ENCODE measurements at regions not wholly inside any gene's neighbourhood (a gene's known extent, or its start where the extent isn't known, plus 50 kb on each side); places are given as distances from the start of the nearest gene placed in this dataset.

DNA sequence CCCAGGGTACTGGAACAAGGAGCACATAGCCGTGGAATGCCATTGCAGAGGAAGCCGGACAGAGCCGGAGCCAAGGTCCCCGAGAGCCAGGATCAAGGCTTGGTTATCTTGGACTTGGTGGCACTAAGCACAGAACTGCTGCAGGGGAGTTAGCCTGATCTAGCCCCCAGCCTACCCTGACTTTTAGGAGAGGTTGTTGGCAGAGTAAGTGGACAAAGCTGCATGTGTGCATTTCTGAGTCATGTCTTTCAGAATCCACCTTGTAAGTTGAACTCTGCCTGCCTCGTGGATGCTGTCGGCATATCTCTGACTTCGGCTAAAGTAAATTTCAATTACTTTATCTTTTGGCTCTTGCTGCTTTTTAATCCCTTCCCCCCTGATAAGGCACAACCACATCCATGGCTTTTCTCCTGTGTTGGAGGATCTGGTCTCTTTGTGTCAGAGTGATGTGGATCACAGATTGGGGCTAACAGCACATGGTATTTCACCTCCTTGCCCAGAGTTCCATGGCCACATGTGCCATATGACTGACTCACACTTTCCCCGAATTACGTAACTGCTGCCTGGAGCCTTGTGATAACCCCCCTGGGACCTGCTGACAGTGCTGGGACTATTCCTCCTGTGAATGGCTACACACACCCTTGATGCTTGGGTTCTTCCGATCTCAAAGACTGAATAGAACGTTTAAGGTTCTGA, 240.3 kb downstream of the EMP1 start:
- peak; percentile 43 for DNase-seq (ENCODE audit: insufficient read length, low spot score, missing footprints)
- Histone ChIP-seq H3K27ac (ENCODE audit: low read depth, low read length) (no peak overlapping the region), H3K4me3 (ENCODE audit: insufficient read depth, low read length) (no peak overlapping the region), H3K79me2 (ENCODE audit: insufficient read depth, low read length) (no peaks in the 10 kb centered on the region), H3K4me1 (ENCODE audit: insufficient read depth, low read length) (peaks cover 6% of the 10 kb centered on the region), H3K27me3 (ENCODE audit: insufficient read depth, low read length) (no peaks in the 10 kb centered on the region), H3K9me3 (ENCODE audit: low read depth, low read length) (no peaks in the 10 kb centered on the region), H3K4me2 (ENCODE audit: insufficient read depth, low read length) (no peak overlapping the region), H2AFZ (ENCODE audit: low read length) (no peak overlapping the region), H4K20me1 (ENCODE audit: insufficient read depth, low read length) (no peaks in the 10 kb centered on the region), H3K36me3 (ENCODE audit: insufficient read depth, low read length) (no peaks in the 10 kb centered on the region)
- TF ChIP-seq, protein P1, sequence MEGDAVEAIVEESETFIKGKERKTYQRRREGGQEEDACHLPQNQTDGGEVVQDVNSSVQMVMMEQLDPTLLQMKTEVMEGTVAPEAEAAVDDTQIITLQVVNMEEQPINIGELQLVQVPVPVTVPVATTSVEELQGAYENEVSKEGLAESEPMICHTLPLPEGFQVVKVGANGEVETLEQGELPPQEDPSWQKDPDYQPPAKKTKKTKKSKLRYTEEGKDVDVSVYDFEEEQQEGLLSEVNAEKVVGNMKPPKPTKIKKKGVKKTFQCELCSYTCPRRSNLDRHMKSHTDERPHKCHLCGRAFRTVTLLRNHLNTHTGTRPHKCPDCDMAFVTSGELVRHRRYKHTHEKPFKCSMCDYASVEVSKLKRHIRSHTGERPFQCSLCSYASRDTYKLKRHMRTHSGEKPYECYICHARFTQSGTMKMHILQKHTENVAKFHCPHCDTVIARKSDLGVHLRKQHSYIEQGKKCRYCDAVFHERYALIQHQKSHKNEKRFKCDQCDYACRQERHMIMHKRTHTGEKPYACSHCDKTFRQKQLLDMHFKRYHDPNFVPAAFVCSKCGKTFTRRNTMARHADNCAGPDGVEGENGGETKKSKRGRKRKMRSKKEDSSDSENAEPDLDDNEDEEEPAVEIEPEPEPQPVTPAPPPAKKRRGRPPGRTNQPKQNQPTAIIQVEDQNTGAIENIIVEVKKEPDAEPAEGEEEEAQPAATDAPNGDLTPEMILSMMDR (IDR thresholded peaks at IDR 0.05; ENCODE audit: extremely low read depth, low read depth, low read length) = no peak

DNA sequence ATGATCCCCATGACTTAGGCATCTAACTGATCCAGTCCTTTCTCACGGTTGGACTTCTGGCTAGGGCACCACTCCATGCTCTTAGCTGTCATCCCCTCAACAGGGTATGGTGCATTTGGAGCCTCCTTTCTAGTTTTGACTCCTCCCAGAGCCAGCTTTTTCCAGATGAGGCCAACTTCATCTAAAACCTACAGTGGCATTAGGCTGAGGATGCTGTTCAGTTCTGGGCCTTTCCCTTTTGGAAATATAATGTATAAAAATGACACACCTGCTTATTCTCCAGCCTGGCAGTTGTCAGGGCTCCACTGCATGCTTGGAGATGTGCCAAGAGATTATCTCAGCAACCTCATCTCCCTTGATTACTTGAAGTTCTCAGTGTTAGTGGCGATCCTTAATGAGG, 239.7 kb downstream of the EMP1 start:
- no peaks in the 10 kb centered on the region for H3K27me3 ChIP-seq (ENCODE audit: insufficient read depth, low read length)
- TF ChIP-seq, protein P1 (IDR thresholded peaks at IDR 0.05; ENCODE audit: extremely low read depth, low read depth, low read length) = no peak
- H4K20me1 ChIP-seq (ENCODE audit: insufficient read depth, low read length) = no peaks in the 10 kb centered on the region
- H3K36me3 ChIP-seq (ENCODE audit: insufficient read depth, low read length) = no peaks in the 10 kb centered on the region
- no peak for DNase-seq (ENCODE audit: insufficient read length, low spot score, missing footprints)
- no peaks in the 10 kb centered on the region for H3K79me2 ChIP-seq (ENCODE audit: insufficient read depth, low read length)
- no peak overlapping the region for H3K4me3 ChIP-seq (ENCODE audit: insufficient read depth, low read length)
- H3K4me1 ChIP-seq (ENCODE audit: insufficient read depth, low read length) = peaks cover 6% of the 10 kb centered on the region
- no peak overlapping the region for H3K4me2 ChIP-seq (ENCODE audit: insufficient read depth, low read length)
- H3K9me3 ChIP-seq (ENCODE audit: low read depth, low read length) = no peaks in the 10 kb centered on the region
- H2AFZ ChIP-seq (ENCODE audit: low read length) = no peak overlapping the region
- no peak overlapping the region for H3K27ac ChIP-seq (ENCODE audit: low read depth, low read length)

DNA sequence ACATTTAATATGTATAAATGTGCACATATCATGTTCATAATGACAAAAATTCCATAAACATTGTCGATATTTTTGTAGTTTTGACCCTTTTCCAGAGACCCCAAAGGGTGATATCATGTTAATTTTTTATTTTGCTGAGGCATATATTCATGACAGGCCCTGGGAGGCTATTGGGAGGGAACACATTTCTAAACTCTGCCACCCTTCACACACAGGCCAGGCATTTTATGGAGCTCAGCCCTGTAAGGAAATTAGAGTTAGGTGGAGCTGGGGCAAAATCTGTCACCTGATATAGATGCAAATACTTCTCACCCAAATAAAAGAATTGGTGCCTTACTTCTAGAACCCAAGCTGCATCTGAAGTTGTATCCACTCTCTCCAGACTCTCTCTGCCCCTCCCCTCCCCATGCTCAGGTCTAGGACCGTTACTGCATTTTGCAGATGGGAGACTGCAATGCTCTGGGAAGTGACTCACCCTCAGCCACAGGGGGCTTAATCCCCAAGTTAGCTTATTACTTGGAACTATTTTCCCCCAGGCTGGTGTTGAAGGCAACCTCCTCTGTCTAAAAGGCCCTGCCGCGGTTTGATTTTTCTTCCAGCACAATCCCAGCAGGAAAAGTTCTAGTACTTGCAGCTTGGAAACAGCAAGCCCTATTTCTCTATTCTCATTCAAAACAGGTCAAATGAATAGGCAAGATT, 238.9 kb downstream of the EMP1 start:
- peaks cover 6% of the 10 kb centered on the region for H3K4me1 ChIP-seq (ENCODE audit: insufficient read depth, low read length)
- no peak overlapping the region for H3K4me3 ChIP-seq (ENCODE audit: insufficient read depth, low read length)
- no peaks in the 10 kb centered on the region for H3K79me2 ChIP-seq (ENCODE audit: insufficient read depth, low read length)
- no peaks in the 10 kb centered on the region for H3K9me3 ChIP-seq (ENCODE audit: low read depth, low read length)
- TF ChIP-seq, protein P1 (IDR thresholded peaks at IDR 0.05; ENCODE audit: extremely low read depth, low read depth, low read length) = no peak
- H3K27ac ChIP-seq (ENCODE audit: low read depth, low read length) = no peak overlapping the region
- no peak for DNase-seq (ENCODE audit: insufficient read length, low spot score, missing footprints)
- H3K4me2 ChIP-seq (ENCODE audit: insufficient read depth, low read length) = no peak overlapping the region
- H3K36me3 ChIP-seq (ENCODE audit: insufficient read depth, low read length) = no peaks in the 10 kb centered on the region
- no peaks in the 10 kb centered on the region for H4K20me1 ChIP-seq (ENCODE audit: insufficient read depth, low read length)
- no peaks in the 10 kb centered on the region for H3K27me3 ChIP-seq (ENCODE audit: insufficient read depth, low read length)
- no peak overlapping the region for H2AFZ ChIP-seq (ENCODE audit: low read length)

DNA sequence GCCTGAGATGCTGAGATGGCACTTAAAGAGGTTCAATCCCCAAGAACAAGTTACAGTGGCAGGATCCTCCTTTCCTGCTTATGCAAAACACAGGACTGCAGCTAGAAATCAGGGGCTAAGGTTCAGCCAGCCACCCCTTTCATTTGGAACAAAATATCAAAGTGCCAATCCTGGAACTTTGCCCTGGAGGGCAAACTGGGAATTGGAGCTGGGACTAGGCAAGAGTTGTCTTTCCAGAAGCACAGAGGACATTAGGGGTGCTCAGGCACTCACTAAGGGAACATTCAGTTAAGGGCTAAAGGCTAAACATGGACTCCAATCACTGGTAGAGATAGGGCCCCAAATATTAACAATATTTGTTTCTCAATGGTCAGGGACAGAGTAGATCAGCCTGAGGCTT, 237.2 kb downstream of the EMP1 start:
- Histone ChIP-seq H3K9me3 (ENCODE audit: low read depth, low read length) (no peaks in the 10 kb centered on the region), H3K79me2 (ENCODE audit: insufficient read depth, low read length) (no peaks in the 10 kb centered on the region), H3K36me3 (ENCODE audit: insufficient read depth, low read length) (no peaks in the 10 kb centered on the region), H3K4me2 (ENCODE audit: insufficient read depth, low read length) (no peak overlapping the region), H2AFZ (ENCODE audit: low read length) (no peak overlapping the region), H3K4me3 (ENCODE audit: insufficient read depth, low read length) (no peak overlapping the region), H3K27me3 (ENCODE audit: insufficient read depth, low read length) (no peaks in the 10 kb centered on the region), H3K4me1 (ENCODE audit: insufficient read depth, low read length) (peaks cover 6% of the 10 kb centered on the region), H3K27ac (ENCODE audit: low read depth, low read length) (no peak overlapping the region), H4K20me1 (ENCODE audit: insufficient read depth, low read length) (no peaks in the 10 kb centered on the region)
- TF ChIP-seq, protein P1 (IDR thresholded peaks at IDR 0.05; ENCODE audit: extremely low read depth, low read depth, low read length) = no peak
- no peak for DNase-seq (ENCODE audit: insufficient read length, low spot score, missing footprints)

Data from osteoblast (primary cell).